ENCODE measurements at regions not wholly inside any gene's neighbourhood (a gene's known extent, or its start where the extent isn't known, plus 50 kb on each side); places are given as distances from the start of the nearest gene placed in this dataset.

- TF ChIP-seq CTCF (IDR thresholded peaks at IDR 0.05 in 2 of 3, conservative IDR thresholded peaks at IDR 0.05 in 1 of 3; ENCODE audit: control insufficient read depth in 2 of 3, extremely low read depth in 1 of 3, insufficient read depth in 1 of 3, low read depth in 3 of 3, low read length in 3 of 3) (no peak), EGR1 (IDR thresholded peaks at IDR 0.05; ENCODE audit: borderline replicate concordance in 1 of 2, low read depth in 2 of 2, low read length in 2 of 2) (no peak), ZNF217 (IDR thresholded peaks at IDR 0.05) (no peak), GATAD2B (conservative IDR thresholded peaks at IDR 0.05; ENCODE audit: low read depth) (no peak), ZNF274 (IDR thresholded peaks at IDR 0.05; ENCODE audit: insufficient read depth, insufficient read length) (no peak), BCL11A (IDR thresholded peaks at IDR 0.05; ENCODE audit: low read depth, low read length) (no peak), IRF3 (IDR thresholded peaks at IDR 0.05) (no peak), USF2 (IDR thresholded peaks at IDR 0.05; ENCODE audit: borderline replicate concordance, low read depth, low read length) (no peak)
Measured at GRCh38 chr7:41873741-41874140, 170.9 kb upstream of the INHBA start.
